HUES48 (cell line): ENCODE measurements at regions not wholly inside any gene's neighbourhood (a gene's known extent, or its start where the extent isn't known, plus 50 kb on each side); places are given as distances from the start of the nearest gene placed in this dataset.
"Not testable (repeated sequence)": the region's sequence is repeated elsewhere in the genome, so short reads cannot be mapped to it uniquely, and the experiment has no call there.

Experiments used
- H3K27ac ChIP-seq: one replicate; pipeline ENCODE4 v1.7.0; 2013; ENCODE audit warnings: low read depth, low read length, inconsistent platforms
- H3K27me3 ChIP-seq: 2 replicates; pipeline ENCODE4 v1.6.1; 2013; ENCODE audit warnings: mild to moderate bottlenecking, low read length; ENCODE audit not compliant: control insufficient read depth, insufficient read depth
- H3K36me3 ChIP-seq: 2 replicates; pipeline ENCODE4 v1.6.1; 2013; ENCODE audit warnings: low read length; ENCODE audit not compliant: control insufficient read depth, insufficient read depth
- H3K4me1 ChIP-seq: 2 replicates; pipeline ENCODE4 v1.6.1; 2013; ENCODE audit warnings: mild to moderate bottlenecking, low read length; ENCODE audit not compliant: control insufficient read depth, insufficient read depth
- H3K4me3 ChIP-seq: 2 replicates; pipeline ENCODE4 v1.5.1; 2013; ENCODE audit warnings: mild to moderate bottlenecking, low read depth, low read length
- H3K9ac ChIP-seq: 2 replicates; pipeline ENCODE4 v1.6.1; 2013; ENCODE audit warnings: mild to moderate bottlenecking, low read depth, low read length, moderate library complexity
- H3K9me3 ChIP-seq: 2 replicates; pipeline ENCODE4 v1.6.1; 2013; ENCODE audit warnings: low read length; ENCODE audit not compliant: control insufficient read depth, insufficient read depth

- no peak overlapping the region for H3K27ac ChIP-seq
- no peaks in the 10 kb centered on the region for H3K36me3 ChIP-seq
- no peak overlapping the region for H3K9ac ChIP-seq
Measured at GRCh38 chr2:188676010-188676400, 298.2 kb upstream of the COL3A1 start.

GRCh38 chr2:188677142-188677541 lies 297.0 kb upstream of the COL3A1 start:
- no peaks in the 10 kb centered on the region for H3K9me3 ChIP-seq
- peaks cover 14% of the 10 kb centered on the region for H3K4me1 ChIP-seq
- H3K27ac ChIP-seq = no peak overlapping the region
- no peaks in the 10 kb centered on the region for H3K36me3 ChIP-seq
- H3K27me3 ChIP-seq = no peaks in the 10 kb centered on the region
- no peak overlapping the region for H3K9ac ChIP-seq
- H3K4me3 ChIP-seq = no peak overlapping the region

More at GRCh38 chr2:188676010-188676400, 298.2 kb upstream of the COL3A1 start:
- Histone ChIP-seq H3K27me3 (no peaks in the 10 kb centered on the region), H3K9me3 (no peaks in the 10 kb centered on the region), H3K4me1 (peaks cover 14% of the 10 kb centered on the region), H3K4me3 (no peak overlapping the region)

DNA sequence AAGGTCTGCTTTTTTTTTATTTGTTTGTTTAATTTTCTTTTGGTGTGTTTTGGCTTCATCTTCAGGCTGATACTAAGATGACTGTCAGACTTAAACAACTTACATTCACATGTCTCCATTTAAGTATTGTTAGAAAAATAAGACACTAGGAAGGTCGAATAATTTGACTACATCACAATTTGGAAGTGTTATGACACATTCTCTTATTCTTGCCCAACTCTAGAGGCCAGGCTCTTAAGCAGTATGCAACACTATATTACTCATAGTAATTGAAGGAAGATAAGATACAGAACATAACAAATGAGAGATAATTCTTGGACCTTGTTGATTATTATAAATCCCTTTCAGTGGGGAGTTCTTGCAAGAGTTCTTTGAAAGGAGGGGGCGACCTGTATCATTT lies 295.3 kb upstream of the COL3A1 start:
- Histone ChIP-seq H3K27me3 (no peaks in the 10 kb centered on the region), H3K36me3 (no peaks in the 10 kb centered on the region), H3K9ac (no peak overlapping the region), H3K4me3 (no peak overlapping the region), H3K9me3 (no peaks in the 10 kb centered on the region), H3K4me1 (peaks cover 20% of the 10 kb centered on the region), H3K27ac (no peak overlapping the region)

DNA sequence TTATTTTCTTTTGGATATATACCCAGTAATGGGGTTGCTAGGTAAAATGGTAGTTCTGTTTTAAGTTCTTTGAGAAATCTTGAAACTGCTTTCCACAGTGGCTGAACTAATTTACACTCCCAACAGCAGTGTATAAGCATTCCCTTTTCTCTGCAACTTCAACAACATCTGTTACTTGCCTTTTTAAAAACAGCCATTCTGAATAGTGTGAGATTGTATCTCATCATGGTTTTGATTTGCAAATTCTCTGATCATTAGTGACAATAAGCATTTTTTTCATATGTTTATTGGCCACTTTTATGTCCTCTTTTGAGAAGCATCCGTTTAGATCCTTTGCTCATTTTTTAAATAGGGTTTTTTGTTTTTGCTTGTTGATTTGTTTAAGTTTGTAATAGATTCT lies 291.3 kb upstream of the COL3A1 start:
- no peak overlapping the region for H3K27ac ChIP-seq

GRCh38 chr2:188684795-188685194 lies 289.4 kb upstream of the COL3A1 start:
- H3K27ac ChIP-seq = no peak overlapping the region
- H3K36me3 ChIP-seq = no peaks in the 10 kb centered on the region
- H3K9ac ChIP-seq = no peak overlapping the region
- no peak overlapping the region for H3K4me3 ChIP-seq
- H3K27me3 ChIP-seq = no peaks in the 10 kb centered on the region
- H3K4me1 ChIP-seq = peaks cover 5% of the 10 kb centered on the region
- H3K9me3 ChIP-seq = no peaks in the 10 kb centered on the region

More for the DNA sequence above, 291.3 kb upstream of the COL3A1 start:
- Histone ChIP-seq H3K27me3 (no peaks in the 10 kb centered on the region), H3K9me3 (no peaks in the 10 kb centered on the region), H3K9ac (no peak overlapping the region), H3K36me3 (no peaks in the 10 kb centered on the region), H3K4me1 (peaks cover 5% of the 10 kb centered on the region), H3K4me3 (no peak overlapping the region)

- Histone ChIP-seq H3K27ac (no peak overlapping the region), H3K4me1 (peaks cover 23% of the 10 kb centered on the region), H3K27me3 (no peaks in the 10 kb centered on the region), H3K36me3 (no peaks in the 10 kb centered on the region), H3K4me3 (no peak overlapping the region), H3K9ac (no peak overlapping the region), H3K9me3 (no peaks in the 10 kb centered on the region)
Measured at GRCh38 chr2:188693111-188693510, 281.1 kb upstream of the COL3A1 start.

DNA sequence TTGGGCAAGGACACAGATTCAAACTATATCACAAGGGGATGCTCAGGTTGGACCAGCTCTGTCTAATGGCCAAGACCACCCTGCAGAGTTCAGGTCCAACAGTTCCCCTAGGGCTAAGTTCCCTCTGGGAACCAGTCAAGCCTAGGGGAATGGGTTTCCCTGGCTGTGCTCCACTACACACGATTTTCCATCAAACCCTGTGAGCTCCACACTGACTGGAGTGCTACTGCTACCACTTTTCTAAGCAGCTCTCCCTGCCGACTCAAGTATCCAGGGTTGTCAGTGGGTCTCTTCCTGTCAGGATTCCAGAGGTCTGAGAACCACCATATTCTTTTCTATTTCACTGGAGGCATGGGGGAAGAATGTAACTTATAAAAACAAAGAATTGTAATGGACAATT lies 280.4 kb upstream of the COL3A1 start:
- H3K9ac ChIP-seq = no peak overlapping the region
- H3K36me3 ChIP-seq = no peaks in the 10 kb centered on the region
- H3K4me3 ChIP-seq = no peak overlapping the region
- H3K4me1 ChIP-seq = peaks cover 23% of the 10 kb centered on the region
- H3K9me3 ChIP-seq = no peaks in the 10 kb centered on the region
- no peak overlapping the region for H3K27ac ChIP-seq
- no peaks in the 10 kb centered on the region for H3K27me3 ChIP-seq

DNA sequence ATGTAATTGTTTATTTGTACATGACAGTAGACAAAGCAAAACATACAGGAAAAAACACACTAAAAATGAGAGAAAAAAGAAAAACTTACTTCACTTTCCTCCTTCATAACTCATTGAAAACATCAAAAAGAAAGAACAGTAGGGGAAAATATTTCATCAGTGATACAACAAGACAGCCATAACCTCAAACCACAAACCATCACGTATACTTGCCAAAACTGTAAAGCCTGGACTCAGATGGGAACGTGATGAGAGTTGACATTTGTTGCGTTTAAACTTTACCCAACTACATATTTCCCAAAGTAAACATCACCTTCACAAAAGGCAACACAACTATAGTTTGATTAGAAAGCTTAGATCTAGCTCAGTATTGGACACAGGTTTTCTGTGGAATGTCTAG lies 278.2 kb upstream of the COL3A1 start:
- Histone ChIP-seq H3K4me3 (no peak overlapping the region), H3K36me3 (no peaks in the 10 kb centered on the region), H3K27me3 (no peaks in the 10 kb centered on the region), H3K9me3 (no peaks in the 10 kb centered on the region), H3K4me1 (peaks cover 23% of the 10 kb centered on the region), H3K9ac (no peak overlapping the region), H3K27ac (no peak overlapping the region)

DNA sequence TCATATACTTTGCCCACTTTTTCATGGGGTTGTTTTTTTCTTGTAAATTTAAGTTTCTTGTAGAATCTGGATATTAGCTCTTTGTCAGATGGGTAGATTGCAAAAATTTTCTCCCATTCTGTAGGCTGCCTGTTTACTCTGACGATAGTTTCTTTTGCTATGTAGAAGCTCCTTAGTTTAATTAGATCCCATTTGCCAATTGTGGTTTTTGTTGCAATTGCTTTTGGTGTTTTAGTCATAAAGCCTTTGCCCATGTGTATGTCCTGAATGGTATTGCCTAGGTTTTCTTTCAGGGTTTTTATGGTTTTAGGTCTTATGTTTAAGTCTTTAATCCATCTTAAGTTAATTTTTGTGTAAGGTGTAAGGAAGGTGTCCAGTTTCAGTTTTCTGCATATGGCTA lies 276.0 kb upstream of the COL3A1 start:
- H3K4me3 ChIP-seq, H3K9me3 ChIP-seq, H3K27ac ChIP-seq, H3K4me1 ChIP-seq, H3K9ac ChIP-seq, H3K36me3 ChIP-seq, H3K27me3 ChIP-seq: not testable (repeated sequence)

- Histone ChIP-seq H3K36me3 (no peaks in the 10 kb centered on the region), H3K4me1 (no peaks in the 10 kb centered on the region), H3K9me3 (0 out of 2 replicates have a peak, but pooled peaks cover 4% of the 10 kb centered on the region), H3K27me3 (no peaks in the 10 kb centered on the region), H3K27ac (no peak overlapping the region), H3K4me3 (no peak overlapping the region), H3K9ac (no peak overlapping the region)
Measured at GRCh38 chr2:188701836-188702235, 272.3 kb upstream of the COL3A1 start.

DNA sequence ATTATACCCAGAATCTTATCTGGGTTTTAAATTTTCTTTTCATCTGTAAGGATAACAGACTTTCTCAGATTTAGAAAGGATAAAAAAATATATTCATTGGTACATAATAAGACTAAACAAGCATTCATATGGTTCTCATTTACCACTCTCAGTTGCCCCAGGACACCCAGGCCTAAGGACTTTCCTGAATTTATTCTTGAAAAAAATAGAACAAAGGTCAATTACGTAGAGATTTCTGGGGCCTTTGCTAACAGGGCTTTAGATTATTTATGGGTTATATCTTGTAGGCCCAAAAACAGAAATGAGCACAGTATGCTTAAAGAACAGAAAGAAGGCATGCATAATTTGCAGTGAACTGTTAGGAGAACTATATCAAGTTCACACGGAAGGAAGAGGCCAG lies 269.0 kb upstream of the COL3A1 start:
- Histone ChIP-seq H3K27ac (no peak overlapping the region), H3K4me3 (no peak overlapping the region), H3K4me1 (no peaks in the 10 kb centered on the region), H3K27me3 (no peaks in the 10 kb centered on the region), H3K9me3 (peaks cover 6% of the 10 kb centered on the region; the same call in 1 of the 2 replicates), H3K36me3 (no peaks in the 10 kb centered on the region), H3K9ac (no peak overlapping the region)

DNA sequence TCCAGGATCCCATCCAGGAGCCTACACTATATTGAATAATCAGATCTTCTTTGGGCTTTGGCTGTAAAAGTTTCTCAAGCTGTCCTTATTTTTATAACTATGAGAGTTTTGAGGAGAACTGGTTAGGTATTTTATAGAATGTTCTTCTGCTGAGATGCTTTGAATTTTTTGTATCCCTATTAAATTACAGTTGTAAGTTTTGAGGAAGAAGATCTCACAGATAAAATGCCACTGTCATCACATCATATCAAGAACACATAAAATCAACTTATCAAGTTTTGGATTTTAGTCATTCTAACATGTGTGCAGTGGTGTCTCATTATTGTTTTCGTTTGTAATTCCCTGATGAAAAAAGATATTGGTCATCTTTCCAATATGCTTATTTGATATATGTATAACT lies 260.2 kb upstream of the COL3A1 start:
- Histone ChIP-seq H3K9ac (no peak overlapping the region), H3K36me3 (no peaks in the 10 kb centered on the region), H3K9me3 (no peaks in the 10 kb centered on the region; the same call in 1 of the 2 replicates), H3K4me3 (no peak overlapping the region), H3K4me1 (no peaks in the 10 kb centered on the region), H3K27me3 (no peaks in the 10 kb centered on the region), H3K27ac (no peak overlapping the region)
